ENCODE measurements at regions not wholly inside any gene's neighbourhood (a gene's known extent, or its start where the extent isn't known, plus 50 kb on each side); places are given as distances from the start of the nearest gene placed in this dataset.

GRCh38 chr10:10800961-10801360 lies 216.7 kb upstream of the CELF2 start:
- DNase-seq (ENCODE audit: low read depth in 2 of 2): no peak

GRCh38 chr10:10803278-10803677 lies 214.4 kb upstream of the CELF2 start:
- no peak for DNase-seq (ENCODE audit: low read depth in 2 of 2)

- DNase-seq (ENCODE audit: low read depth in 2 of 2): no peak
Measured at GRCh38 chr10:10804061-10804460, 213.6 kb upstream of the CELF2 start.

- DNase-seq (ENCODE audit: low read depth in 2 of 2): no peak
Measured at GRCh38 chr10:10804998-10805740, 212.5 kb upstream of the CELF2 start.

GRCh38 chr10:10807106-10807505 lies 210.6 kb upstream of the CELF2 start:
- no peak for DNase-seq (ENCODE audit: low read depth in 2 of 2)

- DNase-seq (ENCODE audit: low read depth in 2 of 2): no peak
Measured at GRCh38 chr10:10811562-10811961, 206.1 kb upstream of the CELF2 start.

- no peak for DNase-seq (ENCODE audit: low read depth in 2 of 2)
Measured at GRCh38 chr10:10813656-10814055, 204.0 kb upstream of the CELF2 start.

- no peak for DNase-seq (ENCODE audit: low read depth in 2 of 2)
Measured at GRCh38 chr10:10814069-10814468, 203.6 kb upstream of the CELF2 start.

GRCh38 chr10:10816447-10816846 lies 201.2 kb upstream of the CELF2 start:
- no peak for DNase-seq (ENCODE audit: low read depth in 2 of 2)

GRCh38 chr10:10817609-10818008 lies 200.1 kb upstream of the CELF2 start:
- no peak for DNase-seq (ENCODE audit: low read depth in 2 of 2)

- no peak for DNase-seq (ENCODE audit: low read depth in 2 of 2)
Measured at GRCh38 chr10:10818082-10818481, 199.6 kb upstream of the CELF2 start.

GRCh38 chr10:10819206-10819856 lies 198.3 kb upstream of the CELF2 start:
- DNase-seq (ENCODE audit: low read depth in 2 of 2): no peak

GRCh38 chr10:10821926-10822325 lies 195.7 kb upstream of the CELF2 start:
- no peak for DNase-seq (ENCODE audit: low read depth in 2 of 2)

- DNase-seq (ENCODE audit: low read depth in 2 of 2): no peak
Measured at GRCh38 chr10:10824591-10825148, 193.0 kb upstream of the CELF2 start.

GRCh38 chr10:10826125-10826524 lies 191.5 kb upstream of the CELF2 start:
- DNase-seq (ENCODE audit: low read depth in 2 of 2): no peak

GRCh38 chr10:10828623-10829022 lies 189.0 kb upstream of the CELF2 start:
- no peak for DNase-seq (ENCODE audit: low read depth in 2 of 2)

GRCh38 chr10:10829576-10829975 lies 188.1 kb upstream of the CELF2 start:
- DNase-seq (ENCODE audit: low read depth in 2 of 2): no peak

GRCh38 chr10:10830293-10830986 lies 187.2 kb upstream of the CELF2 start:
- no peak for DNase-seq (ENCODE audit: low read depth in 2 of 2)

GRCh38 chr10:10831085-10831484 lies 186.6 kb upstream of the CELF2 start:
- DNase-seq (ENCODE audit: low read depth in 2 of 2): no peak

- no peak for DNase-seq (ENCODE audit: low read depth in 2 of 2)
Measured at GRCh38 chr10:10833955-10834354, 183.7 kb upstream of the CELF2 start.

- no peak for DNase-seq (ENCODE audit: low read depth in 2 of 2)
Measured at GRCh38 chr10:10844251-10844650, 173.4 kb upstream of the CELF2 start.

GRCh38 chr10:10845185-10845584 lies 172.5 kb upstream of the CELF2 start:
- DNase-seq (ENCODE audit: low read depth in 2 of 2): no peak
